ENCODE measurements at regions not wholly inside any gene's neighbourhood (a gene's known extent, or its start where the extent isn't known, plus 50 kb on each side); places are given as distances from the start of the nearest gene placed in this dataset.
"Not testable (repeated sequence)": the region's sequence is repeated elsewhere in the genome, so short reads cannot be mapped to it uniquely, and the experiment has no call there.

GRCh38 chr2:87497700-87498099, 250.2 kb upstream of the PLGLB2 start:
- DNase-seq = not testable (repeated sequence)

DNA sequence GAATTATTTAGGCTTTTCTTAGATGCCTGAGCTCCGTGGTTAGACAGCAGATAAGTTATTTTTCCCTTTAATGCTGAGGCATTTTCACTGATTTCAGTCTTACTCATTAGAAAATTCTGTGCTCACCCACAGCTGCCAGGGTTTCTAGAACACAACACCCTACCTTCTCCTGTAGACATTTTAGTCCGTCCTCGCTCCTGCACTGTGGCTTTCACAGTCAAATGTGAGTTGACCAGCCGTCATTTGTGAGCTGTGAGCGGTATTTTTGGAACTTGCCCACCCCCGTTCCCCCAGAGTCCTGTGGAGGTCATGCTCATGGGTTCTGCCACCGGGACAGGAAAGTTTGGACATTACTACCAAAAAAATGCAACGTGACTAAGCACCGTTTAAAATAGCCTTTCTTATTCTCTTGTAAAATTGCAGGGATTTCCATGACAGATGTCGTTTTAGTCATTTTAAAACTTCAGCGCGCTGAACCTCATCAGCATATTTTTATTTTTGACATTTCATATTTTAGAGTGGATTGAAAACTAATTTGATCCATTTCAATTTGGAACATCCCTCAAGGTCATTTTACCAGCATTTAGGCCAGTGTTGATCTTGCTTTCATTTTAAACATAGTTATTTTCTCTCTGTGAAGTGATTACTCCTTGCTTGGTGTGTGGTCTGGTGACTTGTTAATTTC, 249.6 kb upstream of the PLGLB2 start:
- DNase-seq = not testable (repeated sequence)

GRCh38 chr2:87498854-87499238, 249.0 kb upstream of the PLGLB2 start:
- not testable (repeated sequence) for DNase-seq

DNA sequence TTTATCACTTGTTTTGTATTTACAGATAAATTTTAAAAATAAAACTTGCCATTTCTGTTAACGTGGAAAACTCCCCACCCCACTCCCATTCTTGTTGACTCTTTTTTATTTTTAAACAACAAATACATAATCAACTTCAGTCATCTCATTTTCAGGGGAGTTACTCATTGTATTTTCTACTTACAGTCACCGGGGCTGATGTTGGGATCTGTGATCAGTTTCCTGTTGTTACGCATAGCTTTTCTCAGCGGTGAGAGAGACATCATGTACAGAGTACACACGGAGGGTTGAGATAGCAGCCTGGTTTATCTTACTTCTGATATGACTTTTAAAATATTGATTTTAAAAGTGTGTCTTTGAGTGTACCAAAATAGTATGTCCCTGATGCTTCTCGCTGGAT, 248.0 kb upstream of the PLGLB2 start:
- peak; percentile 18 for DNase-seq

DNA sequence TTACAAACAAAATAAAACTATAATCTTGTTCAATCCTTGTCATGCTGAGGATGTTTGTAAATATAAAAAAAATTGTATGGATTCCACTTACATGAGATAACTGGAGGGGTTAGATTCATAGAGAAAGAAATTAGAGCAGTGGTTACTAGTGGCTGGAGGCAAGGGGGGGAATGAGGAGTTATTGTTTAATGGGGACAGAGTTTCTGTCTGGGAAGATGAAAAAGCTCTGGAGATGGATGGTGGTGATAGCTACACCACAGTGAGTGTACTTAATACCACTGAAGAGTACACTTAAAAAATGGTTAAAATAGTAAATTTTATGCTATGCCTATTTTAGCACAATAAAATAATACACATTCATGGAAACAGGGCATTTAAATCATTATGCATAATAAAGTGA, 247.5 kb upstream of the PLGLB2 start:
- DNase-seq = peak; percentile 37

- DNase-seq = peak; percentile 44
Observed at GRCh38 chr2:87500951-87501350, 246.9 kb upstream of the PLGLB2 start.

GRCh38 chr2:87502948-87503347, 244.9 kb upstream of the PLGLB2 start:
- DNase-seq = not testable (repeated sequence)

DNA sequence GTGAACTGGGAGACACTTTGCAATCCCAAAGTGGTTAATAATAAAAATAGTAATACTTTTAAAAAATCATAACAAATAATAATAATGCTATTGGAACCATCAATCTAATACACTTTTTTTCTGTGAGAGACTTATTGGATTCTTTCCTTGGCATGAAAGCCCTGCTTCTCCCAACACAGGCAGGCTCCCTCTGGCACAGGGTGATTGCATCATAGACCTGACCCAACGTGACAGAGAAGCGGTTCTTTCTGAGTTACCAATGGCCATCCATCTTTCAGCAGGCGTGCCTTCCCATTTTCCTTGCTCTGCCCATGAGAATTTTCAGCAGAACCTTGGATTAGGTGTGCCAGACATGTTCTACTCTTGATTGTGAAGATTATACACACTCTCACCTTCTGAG, 242.6 kb upstream of the PLGLB2 start:
- not testable (repeated sequence) for DNase-seq

DNA sequence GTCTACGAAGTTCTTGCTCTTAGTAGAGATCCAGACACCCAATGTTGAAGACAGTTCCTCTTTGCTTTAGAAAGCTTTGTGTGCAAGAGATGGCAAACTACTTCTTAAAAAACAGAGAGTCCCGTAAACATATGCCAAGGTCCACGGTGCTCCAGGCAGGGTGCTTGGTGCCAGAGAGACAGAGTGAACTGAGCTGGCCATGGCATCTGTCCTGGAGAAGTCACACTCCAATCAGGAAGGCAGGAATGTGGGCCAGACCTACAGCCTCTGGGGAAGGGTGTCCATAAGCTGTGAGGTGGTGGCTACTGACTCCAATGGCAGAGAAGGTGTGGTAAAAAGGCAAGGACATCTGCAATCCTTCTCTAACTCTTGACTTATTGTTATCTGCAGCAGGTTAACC, 242.0 kb upstream of the PLGLB2 start:
- DNase-seq = not testable (repeated sequence)

DNA sequence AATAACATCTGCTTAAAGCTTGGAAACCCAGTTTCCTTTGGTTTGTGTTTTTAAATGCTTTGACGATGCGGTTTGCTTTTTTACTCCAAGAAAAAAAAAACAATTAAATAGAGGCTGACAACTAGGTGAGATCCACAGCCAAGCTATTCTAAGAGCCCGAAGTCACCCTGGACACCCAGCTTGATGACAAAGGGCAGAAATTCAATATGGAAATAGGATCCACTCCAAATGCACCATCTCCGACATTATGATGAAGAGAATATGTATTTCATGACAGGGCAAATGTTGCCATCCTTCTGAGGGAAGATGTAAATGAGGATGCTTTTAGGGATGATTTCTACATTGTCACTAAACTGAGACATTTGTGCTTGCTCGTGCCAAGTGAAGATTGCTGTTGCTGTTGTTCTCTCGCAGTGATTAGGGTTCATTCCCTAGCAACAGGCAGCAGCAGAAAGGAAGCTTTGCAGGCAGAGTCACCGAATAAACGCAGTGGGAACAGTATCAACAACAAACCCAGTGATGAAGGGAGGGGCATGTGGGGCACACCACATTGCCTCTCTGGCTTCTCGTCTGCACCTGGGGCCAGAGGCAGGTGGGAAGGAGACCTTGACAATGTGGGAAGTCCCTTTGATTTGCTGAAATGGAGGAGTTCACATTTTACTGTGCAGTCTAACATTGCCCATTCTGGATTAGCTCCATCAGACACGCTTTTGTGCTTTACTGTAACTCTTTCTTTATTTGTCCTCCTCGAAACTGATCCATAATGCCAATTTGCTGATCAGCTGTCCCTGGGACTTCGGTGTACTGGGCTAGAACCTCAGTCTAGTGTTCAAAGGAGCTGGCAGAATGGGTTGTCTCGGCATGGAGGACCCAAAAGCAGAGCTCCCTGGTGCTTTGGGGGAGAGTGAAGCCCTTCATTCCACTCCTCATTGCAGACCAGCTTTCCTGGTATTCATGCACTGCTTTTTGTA, 240.2 kb upstream of the PLGLB2 start:
- DNase-seq = not testable (repeated sequence)

DNA sequence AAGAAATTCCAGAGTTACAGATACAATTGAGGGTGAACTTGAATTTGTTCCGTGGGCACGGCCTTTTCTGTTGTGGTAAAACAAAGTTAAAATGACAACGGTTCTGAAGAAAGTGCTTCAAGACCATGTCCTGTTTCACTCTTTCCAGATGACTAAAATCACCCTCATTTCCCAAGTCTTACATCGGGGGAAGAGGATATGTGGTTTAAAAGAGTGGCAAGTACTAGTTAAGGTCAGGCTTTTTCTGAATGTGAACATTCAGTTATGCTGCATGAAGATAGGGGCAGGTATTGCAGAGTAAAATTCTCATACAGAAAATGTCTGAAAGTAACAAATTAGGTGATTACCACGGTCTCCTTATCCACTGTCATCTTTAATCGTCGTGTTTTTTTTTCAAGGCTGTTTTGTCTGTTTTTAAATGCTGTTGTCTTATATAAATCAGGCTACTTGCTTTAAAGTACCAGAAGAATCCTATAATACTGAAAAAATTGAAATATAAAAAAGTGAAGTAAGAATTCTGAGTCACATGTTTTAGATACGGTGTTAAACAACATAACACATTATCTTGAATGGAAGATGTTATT, 236.6 kb upstream of the PLGLB2 start:
- not testable (repeated sequence) for DNase-seq

- not testable (repeated sequence) for DNase-seq
Observed at GRCh38 chr2:87512864-87513530, 234.9 kb upstream of the PLGLB2 start.

DNA sequence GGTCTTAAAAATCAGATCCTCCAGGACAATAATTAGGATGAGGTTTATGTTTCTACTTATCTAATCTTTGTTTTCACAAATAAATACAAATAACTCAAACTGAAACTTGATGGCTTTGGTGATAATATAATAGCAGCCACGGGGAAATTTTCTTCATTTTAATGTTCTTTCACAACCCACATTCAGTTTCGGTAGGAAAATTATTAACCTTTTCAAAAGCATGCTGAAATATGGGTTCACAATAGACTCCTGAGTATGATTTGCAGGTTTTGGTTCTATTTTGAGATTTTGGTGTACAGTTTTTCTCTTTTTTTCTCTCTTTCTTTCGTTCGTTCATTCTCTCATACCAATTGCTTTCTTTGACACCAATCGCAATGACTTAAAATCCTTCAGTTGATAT, 233.9 kb upstream of the PLGLB2 start:
- DNase-seq = not testable (repeated sequence)

DNA sequence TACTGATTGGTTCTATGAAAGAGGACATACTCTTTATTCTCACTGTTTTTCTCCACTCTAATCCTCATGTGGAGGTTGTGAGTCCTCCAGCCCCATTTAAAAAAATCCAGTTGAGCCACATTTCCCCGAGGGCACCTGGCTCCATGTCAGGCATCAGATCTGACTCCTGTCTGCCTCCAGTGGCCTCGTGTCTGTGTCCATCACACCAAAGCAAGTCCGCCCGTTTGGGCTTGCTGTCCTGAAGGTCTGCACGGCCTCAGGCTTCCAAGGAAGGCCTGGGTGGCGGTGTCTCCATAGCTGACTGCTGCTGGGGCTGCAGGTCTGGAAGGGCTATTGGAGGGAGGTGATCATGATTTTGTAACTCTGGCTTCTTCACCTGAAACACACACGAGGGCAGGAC, 233.4 kb upstream of the PLGLB2 start:
- DNase-seq = not testable (repeated sequence)

- peak; percentile 18 for DNase-seq
Observed at GRCh38 chr2:87515226-87515625, 232.7 kb upstream of the PLGLB2 start.

- DNase-seq = not testable (repeated sequence)
Observed at GRCh38 chr2:87515875-87516274, 232.0 kb upstream of the PLGLB2 start.

DNA sequence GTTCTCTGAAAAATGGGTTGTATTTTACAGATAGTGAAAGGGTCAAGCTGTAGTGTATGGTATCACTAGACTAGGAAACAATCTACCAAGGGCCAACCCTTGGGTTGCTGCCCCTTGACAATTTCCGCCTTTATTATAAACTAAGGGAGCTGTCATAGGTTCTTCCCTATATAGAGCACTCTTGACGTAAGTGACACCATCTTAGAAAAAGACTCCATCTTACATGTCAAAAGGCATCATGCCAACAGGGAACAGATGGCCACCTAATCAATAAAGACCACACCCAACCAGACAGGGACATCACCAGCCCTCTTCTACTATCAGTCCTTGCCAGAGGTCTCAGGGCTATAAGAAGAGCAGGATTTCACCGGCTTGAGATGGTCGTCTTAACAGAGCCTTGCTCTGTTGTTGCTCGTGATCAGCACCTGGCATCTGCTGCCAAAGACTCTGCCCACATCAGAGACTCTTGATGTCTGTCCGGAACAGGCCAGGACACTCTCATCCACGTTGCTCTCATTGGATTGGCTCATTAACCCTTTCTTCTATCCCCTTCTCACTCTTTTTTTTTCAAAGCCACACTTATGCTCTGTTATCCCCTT, 231.4 kb upstream of the PLGLB2 start:
- peak; percentile 96 for DNase-seq

GRCh38 chr2:87517438-87517837, 230.4 kb upstream of the PLGLB2 start:
- DNase-seq = peak; percentile 9

DNA sequence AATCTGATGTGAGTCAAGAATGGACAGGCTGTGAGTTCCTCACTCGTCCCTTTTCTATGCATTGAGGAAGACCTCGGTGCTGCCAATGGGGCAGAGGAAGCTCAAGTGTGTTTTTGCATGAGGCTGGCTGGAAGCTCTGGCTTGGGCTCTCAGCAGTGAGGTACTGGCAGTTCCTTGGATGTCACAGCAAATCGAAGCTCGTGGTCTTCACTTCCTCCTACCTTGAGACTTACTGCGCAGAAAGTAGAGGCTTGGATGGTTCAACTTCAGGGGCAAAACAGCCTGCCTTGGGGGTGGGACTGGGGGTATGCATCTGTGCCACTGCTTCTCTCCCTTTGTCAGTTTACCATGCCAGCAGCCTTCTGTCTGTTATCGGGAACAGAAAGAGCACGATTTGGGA, 229.8 kb upstream of the PLGLB2 start:
- peak; percentile 26 for DNase-seq

DNA sequence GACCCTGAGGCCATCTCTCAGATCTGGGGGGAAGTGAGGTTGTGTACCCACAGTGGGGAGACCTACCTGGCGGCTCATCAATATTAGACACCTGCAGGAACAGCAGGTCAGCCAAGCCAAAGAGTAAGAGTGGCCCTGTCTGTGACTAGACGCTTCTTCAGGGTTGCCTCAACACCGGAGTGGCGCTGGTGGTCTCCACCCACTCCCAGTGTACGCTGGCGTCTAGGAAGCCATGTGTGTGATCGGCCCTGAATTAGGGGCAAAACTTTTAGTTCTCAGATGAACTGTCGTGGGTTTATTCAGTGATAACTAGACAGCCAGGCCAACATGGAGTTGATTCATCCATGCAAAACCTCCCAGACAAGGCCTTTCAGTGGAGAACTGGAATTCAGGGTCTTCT, 229.3 kb upstream of the PLGLB2 start:
- DNase-seq = not testable (repeated sequence)

DNA sequence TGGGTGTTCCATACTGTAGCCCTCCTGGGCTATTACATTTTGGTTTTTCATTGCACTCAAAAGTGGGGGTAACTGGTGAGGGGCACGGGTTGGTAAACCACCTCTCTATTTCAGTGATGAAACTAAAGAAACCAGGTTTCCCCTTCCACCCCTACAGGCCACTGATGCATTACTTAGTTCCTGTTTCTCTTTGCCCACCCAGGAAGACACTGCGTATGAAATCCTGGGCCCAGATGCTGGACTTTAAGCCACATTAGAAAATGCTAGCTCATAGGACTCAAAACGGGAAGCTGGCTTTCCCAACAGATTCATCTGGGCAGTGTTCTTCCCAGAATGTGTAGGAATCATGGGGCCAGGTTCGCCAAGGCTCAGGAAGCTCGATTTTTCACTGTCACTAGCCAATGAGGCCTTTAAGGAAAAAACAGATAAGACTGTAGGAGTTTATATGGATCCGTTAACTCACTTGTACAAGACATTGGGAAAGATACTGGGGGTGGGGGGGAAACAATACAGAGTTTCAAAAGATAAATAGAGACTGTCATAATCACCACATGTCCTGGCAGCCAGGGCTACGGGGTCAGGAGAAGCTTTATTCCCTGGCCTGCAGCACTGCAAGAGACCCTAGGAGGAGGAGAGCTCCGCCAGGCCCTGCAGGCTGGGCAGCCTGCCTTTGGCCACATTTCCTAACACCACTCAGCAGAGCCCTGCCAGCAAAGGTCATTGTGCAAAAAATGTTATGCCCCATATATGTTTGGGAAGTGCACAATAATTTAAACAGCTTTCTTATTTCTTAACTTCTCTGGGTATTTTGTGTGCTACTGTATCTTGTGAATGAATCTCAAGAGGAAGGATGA, 228.5 kb upstream of the PLGLB2 start:
- DNase-seq = peak; percentile 28

DNA sequence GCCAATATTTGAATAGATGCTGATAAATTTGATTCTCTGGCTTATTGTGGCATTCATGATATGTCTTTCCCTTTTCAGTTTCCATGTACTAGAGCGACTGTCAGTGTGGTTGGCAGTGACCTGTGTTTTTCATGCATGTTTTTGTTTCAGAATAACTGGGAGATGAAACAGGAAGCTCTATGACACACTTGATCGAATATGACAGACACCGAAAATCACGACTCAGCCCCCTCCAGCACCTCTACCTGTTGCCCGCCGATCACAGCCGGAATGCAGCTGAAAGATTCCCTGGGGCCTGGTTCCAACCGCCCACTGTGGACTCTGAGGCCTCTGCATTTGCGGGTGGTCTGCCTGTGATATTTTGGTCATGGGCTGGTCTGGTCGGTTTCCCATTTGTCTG, 226.8 kb upstream of the PLGLB2 start:
- DNase-seq = not testable (repeated sequence)

All from hematopoietic multipotent progenitor cell treated with erythropoietin and hydrocortisone succinate and interleukin-3 and kit ligand, for 4 days (in vitro differentiated cells).